ENCODE measurements at regions not wholly inside any gene's neighbourhood (a gene's known extent, or its start where the extent isn't known, plus 50 kb on each side); places are given as distances from the start of the nearest gene placed in this dataset.
"Not testable (repeated sequence)": the region's sequence is repeated elsewhere in the genome, so short reads cannot be mapped to it uniquely, and the experiment has no call there.

GRCh38 chr12:14214495-14214894, 151.0 kb upstream of the ATF7IP start:
- Histone ChIP-seq H3K27me3 (ENCODE audit: control insufficient read depth in 1 of 2, insufficient read depth in 2 of 2, low read length in 2 of 2) (no peaks in the 10 kb centered on the region), H3K36me3 (ENCODE audit: insufficient read depth, low read length) (no peaks in the 10 kb centered on the region), H3K4me3 (ENCODE audit: low read depth in 1 of 2, low read length in 2 of 2) (no peak overlapping the region), H3K4me1 (ENCODE audit: insufficient read depth, low read length) (no peaks in the 10 kb centered on the region), H3K9me3 (ENCODE audit: low read length) (no peaks in the 10 kb centered on the region), H3K9ac (ENCODE audit: low read length) (no peak overlapping the region), H3K27ac (ENCODE audit: low read depth, low read length) (no peak overlapping the region)

- H3K27ac ChIP-seq (ENCODE audit: low read depth, low read length); H3K9ac ChIP-seq (ENCODE audit: low read length); H3K27me3 ChIP-seq (ENCODE audit: control insufficient read depth in 1 of 2, insufficient read depth in 2 of 2, low read length in 2 of 2); H3K4me1 ChIP-seq (ENCODE audit: insufficient read depth, low read length); H3K4me3 ChIP-seq (ENCODE audit: low read depth in 1 of 2, low read length in 2 of 2); H3K36me3 ChIP-seq (ENCODE audit: insufficient read depth, low read length); H3K9me3 ChIP-seq (ENCODE audit: low read length): not testable (repeated sequence)
Observed at GRCh38 chr12:14215949-14216348, 149.5 kb upstream of the ATF7IP start.

- peak overlapping the region in 1 of 2 donors; percentile 28 for H3K4me3 ChIP-seq (ENCODE audit: low read depth in 1 of 2, low read length in 2 of 2)
- H3K9me3 ChIP-seq (ENCODE audit: low read length), result no peaks in the 10 kb centered on the region
- H3K27ac ChIP-seq (ENCODE audit: low read depth, low read length), result no peak overlapping the region
- H3K27me3 ChIP-seq (ENCODE audit: control insufficient read depth in 1 of 2, insufficient read depth in 2 of 2, low read length in 2 of 2), result no peaks in the 10 kb centered on the region
- no peak overlapping the region for H3K9ac ChIP-seq (ENCODE audit: low read length)
- no peaks in the 10 kb centered on the region for H3K4me1 ChIP-seq (ENCODE audit: insufficient read depth, low read length)
- H3K36me3 ChIP-seq (ENCODE audit: insufficient read depth, low read length), result no peaks in the 10 kb centered on the region
Observed at GRCh38 chr12:14216405-14217294, 148.8 kb upstream of the ATF7IP start.

GRCh38 chr12:14219156-14219555, 146.3 kb upstream of the ATF7IP start:
- Histone ChIP-seq H3K36me3 (ENCODE audit: insufficient read depth, low read length) (no peaks in the 10 kb centered on the region), H3K27ac (ENCODE audit: low read depth, low read length) (no peak overlapping the region)

GRCh38 chr12:14219670-14220069, 145.8 kb upstream of the ATF7IP start:
- H3K9me3 ChIP-seq (ENCODE audit: low read length); H3K36me3 ChIP-seq (ENCODE audit: insufficient read depth, low read length); H3K27ac ChIP-seq (ENCODE audit: low read depth, low read length); H3K9ac ChIP-seq (ENCODE audit: low read length); H3K4me1 ChIP-seq (ENCODE audit: insufficient read depth, low read length); H3K4me3 ChIP-seq (ENCODE audit: low read depth in 1 of 2, low read length in 2 of 2); H3K27me3 ChIP-seq (ENCODE audit: control insufficient read depth in 1 of 2, insufficient read depth in 2 of 2, low read length in 2 of 2): not testable (repeated sequence)

More at GRCh38 chr12:14219156-14219555, 146.3 kb upstream of the ATF7IP start:
- Histone ChIP-seq H3K4me1 (ENCODE audit: insufficient read depth, low read length) (no peaks in the 10 kb centered on the region), H3K9me3 (ENCODE audit: low read length) (no peaks in the 10 kb centered on the region), H3K9ac (ENCODE audit: low read length) (no peak overlapping the region), H3K4me3 (ENCODE audit: low read depth in 1 of 2, low read length in 2 of 2) (no peak overlapping the region), H3K27me3 (ENCODE audit: control insufficient read depth in 1 of 2, insufficient read depth in 2 of 2, low read length in 2 of 2) (no peaks in the 10 kb centered on the region)

- H3K4me3 ChIP-seq (ENCODE audit: low read depth in 1 of 2, low read length in 2 of 2), result no peak overlapping the region
Observed at GRCh38 chr12:14225064-14225463, 140.4 kb upstream of the ATF7IP start.

GRCh38 chr12:14235176-14235575, 130.3 kb upstream of the ATF7IP start:
- H3K27me3 ChIP-seq (ENCODE audit: control insufficient read depth in 1 of 2, insufficient read depth in 2 of 2, low read length in 2 of 2); H3K4me3 ChIP-seq (ENCODE audit: low read depth in 1 of 2, low read length in 2 of 2); H3K36me3 ChIP-seq (ENCODE audit: insufficient read depth, low read length): not testable (repeated sequence)

More at GRCh38 chr12:14225064-14225463, 140.4 kb upstream of the ATF7IP start:
- Histone ChIP-seq H3K36me3 (ENCODE audit: insufficient read depth, low read length) (no peaks in the 10 kb centered on the region), H3K27me3 (ENCODE audit: control insufficient read depth in 1 of 2, insufficient read depth in 2 of 2, low read length in 2 of 2) (no peaks in the 10 kb centered on the region), H3K4me1 (ENCODE audit: insufficient read depth, low read length) (no peaks in the 10 kb centered on the region), H3K27ac (ENCODE audit: low read depth, low read length) (no peak overlapping the region), H3K9me3 (ENCODE audit: low read length) (no peaks in the 10 kb centered on the region), H3K9ac (ENCODE audit: low read length) (no peak overlapping the region)

GRCh38 chr12:14236641-14237040, 128.8 kb upstream of the ATF7IP start:
- H3K27ac ChIP-seq (ENCODE audit: low read depth, low read length); H3K4me1 ChIP-seq (ENCODE audit: insufficient read depth, low read length); H3K9ac ChIP-seq (ENCODE audit: low read length); H3K9me3 ChIP-seq (ENCODE audit: low read length); H3K36me3 ChIP-seq (ENCODE audit: insufficient read depth, low read length); H3K4me3 ChIP-seq (ENCODE audit: low read depth in 1 of 2, low read length in 2 of 2); H3K27me3 ChIP-seq (ENCODE audit: control insufficient read depth in 1 of 2, insufficient read depth in 2 of 2, low read length in 2 of 2): not testable (repeated sequence)

More at GRCh38 chr12:14235176-14235575, 130.3 kb upstream of the ATF7IP start:
- H3K4me1 ChIP-seq (ENCODE audit: insufficient read depth, low read length); H3K9ac ChIP-seq (ENCODE audit: low read length); H3K9me3 ChIP-seq (ENCODE audit: low read length); H3K27ac ChIP-seq (ENCODE audit: low read depth, low read length): not testable (repeated sequence)

- Histone ChIP-seq H3K4me3 (ENCODE audit: low read depth in 1 of 2, low read length in 2 of 2) (no peak overlapping the region), H3K9ac (ENCODE audit: low read length) (no peak overlapping the region), H3K36me3 (ENCODE audit: insufficient read depth, low read length) (no peaks in the 10 kb centered on the region), H3K27ac (ENCODE audit: low read depth, low read length) (no peak overlapping the region), H3K4me1 (ENCODE audit: insufficient read depth, low read length) (no peaks in the 10 kb centered on the region), H3K9me3 (ENCODE audit: low read length) (no peaks in the 10 kb centered on the region), H3K27me3 (ENCODE audit: control insufficient read depth in 1 of 2, insufficient read depth in 2 of 2, low read length in 2 of 2) (no peaks in the 10 kb centered on the region)
Observed at GRCh38 chr12:14238221-14238792, 127.2 kb upstream of the ATF7IP start.

- no peak overlapping the region for H3K4me3 ChIP-seq (ENCODE audit: low read depth in 1 of 2, low read length in 2 of 2)
- no peaks in the 10 kb centered on the region for H3K36me3 ChIP-seq (ENCODE audit: insufficient read depth, low read length)
- no peaks in the 10 kb centered on the region for H3K27me3 ChIP-seq (ENCODE audit: control insufficient read depth in 1 of 2, insufficient read depth in 2 of 2, low read length in 2 of 2)
- H3K4me1 ChIP-seq (ENCODE audit: insufficient read depth, low read length), result no peaks in the 10 kb centered on the region
- H3K27ac ChIP-seq (ENCODE audit: low read depth, low read length), result no peak overlapping the region
- no peak overlapping the region for H3K9ac ChIP-seq (ENCODE audit: low read length)
- H3K9me3 ChIP-seq (ENCODE audit: low read length), result no peaks in the 10 kb centered on the region
Observed at GRCh38 chr12:14239350-14239934, 126.0 kb upstream of the ATF7IP start.

- Histone ChIP-seq H3K9ac (ENCODE audit: low read length) (no peak overlapping the region), H3K4me1 (ENCODE audit: insufficient read depth, low read length) (no peaks in the 10 kb centered on the region), H3K27me3 (ENCODE audit: control insufficient read depth in 1 of 2, insufficient read depth in 2 of 2, low read length in 2 of 2) (no peaks in the 10 kb centered on the region), H3K36me3 (ENCODE audit: insufficient read depth, low read length) (no peaks in the 10 kb centered on the region), H3K27ac (ENCODE audit: low read depth, low read length) (no peak overlapping the region), H3K9me3 (ENCODE audit: low read length) (no peaks in the 10 kb centered on the region), H3K4me3 (ENCODE audit: low read depth in 1 of 2, low read length in 2 of 2) (no peak overlapping the region)
Observed at GRCh38 chr12:14239935-14240872, 125.3 kb upstream of the ATF7IP start.

Data from muscle layer of colon (tissue), 2 donors.